T-helper 17 cell (primary cell): ENCODE measurements at regions not wholly inside any gene's neighbourhood (a gene's known extent, or its start where the extent isn't known, plus 50 kb on each side); places are given as distances from the start of the nearest gene placed in this dataset.

Source experiments
- ATAC-seq: fragments of 150-1000 bp; cut with Tn5 transposase; 2 replicates; pipeline ENCODE4 v1.10.0; 2021; ENCODE audit warnings: mild to moderate bottlenecking, moderate library complexity
- DNase-seq, 3 donors: peaks; one replicate each; pipeline versions ENCODE4 v3.0.0 to v3.0.0-alpha.2; 2020 to 2021
- H3K9me3 ChIP-seq: one replicate; pipeline ENCODE4 v1.7.0; 2013; ENCODE audit warnings: low read length, mild to moderate bottlenecking; ENCODE audit not compliant: control insufficient read depth, poor library complexity, severe bottlenecking
- H3K27ac Mint-ChIP-seq: one replicate; pipeline ENCODE4 v1.8.0; 2022; ENCODE audit warnings: mild to moderate bottlenecking, moderate library complexity, mixed read lengths
- H3K27me3 Mint-ChIP-seq: one replicate; pipeline ENCODE4 v1.8.0; 2022; ENCODE audit warnings: mixed read lengths
- H3K36me3 Mint-ChIP-seq: one replicate; pipeline ENCODE4 v1.8.0; 2022; ENCODE audit warnings: low read depth, mixed read lengths
- H3K4me1 Mint-ChIP-seq: one replicate; pipeline ENCODE4 v1.8.0; 2022; ENCODE audit warnings: mild to moderate bottlenecking, mixed read lengths
- H3K4me3 Mint-ChIP-seq: one replicate; pipeline ENCODE4 v1.8.0; 2022; ENCODE audit warnings: mild to moderate bottlenecking, moderate library complexity, mixed read lengths

DNA sequence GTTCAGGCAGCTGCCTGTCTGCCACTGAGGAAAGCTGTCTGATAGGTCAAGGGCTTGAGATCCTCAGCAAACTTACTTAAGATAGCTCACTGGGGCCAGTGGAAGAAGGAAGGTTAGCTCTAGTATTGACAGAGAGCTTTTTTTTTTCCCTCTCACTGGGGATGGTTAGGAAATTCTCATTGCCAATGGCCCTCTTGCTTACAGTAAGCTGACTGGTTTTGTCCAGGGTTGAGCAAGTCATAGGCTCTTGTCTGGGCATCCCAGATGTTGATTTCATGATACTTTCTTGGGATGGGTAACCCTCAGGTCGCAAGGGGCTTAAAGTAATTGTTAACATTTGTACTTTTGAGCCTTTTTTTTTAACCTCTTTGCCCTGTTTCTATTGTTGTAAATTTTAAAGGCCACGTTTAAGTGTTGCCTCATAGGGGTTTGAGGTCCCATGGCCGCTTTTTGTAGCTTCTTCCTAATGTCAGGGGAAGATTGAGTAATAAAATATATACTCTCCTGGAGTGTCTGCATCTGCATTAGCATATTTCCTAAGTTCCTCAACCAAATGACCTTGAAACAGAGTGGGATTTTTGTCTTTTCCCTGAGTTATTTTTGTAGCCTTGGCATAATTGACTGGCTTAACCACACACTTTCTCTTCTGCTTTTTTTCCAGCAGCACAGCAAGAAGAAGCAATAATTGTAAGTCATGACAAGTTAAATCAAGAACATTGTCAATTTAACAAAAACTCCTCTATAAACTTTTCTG, 716.0 kb downstream of the LRFN5 start:
- Mint-ChIP-seq H3K4me3 (no peak overlapping the region), H3K27ac (no peak overlapping the region), H3K36me3 (no peaks in the 10 kb centered on the region), H3K27me3 (no peaks in the 10 kb centered on the region), H3K4me1 (no peaks in the 10 kb centered on the region)
- ATAC-seq (no peak), DNase-seq (no peak)
- no peaks in the 10 kb centered on the region for H3K9me3 ChIP-seq

DNA sequence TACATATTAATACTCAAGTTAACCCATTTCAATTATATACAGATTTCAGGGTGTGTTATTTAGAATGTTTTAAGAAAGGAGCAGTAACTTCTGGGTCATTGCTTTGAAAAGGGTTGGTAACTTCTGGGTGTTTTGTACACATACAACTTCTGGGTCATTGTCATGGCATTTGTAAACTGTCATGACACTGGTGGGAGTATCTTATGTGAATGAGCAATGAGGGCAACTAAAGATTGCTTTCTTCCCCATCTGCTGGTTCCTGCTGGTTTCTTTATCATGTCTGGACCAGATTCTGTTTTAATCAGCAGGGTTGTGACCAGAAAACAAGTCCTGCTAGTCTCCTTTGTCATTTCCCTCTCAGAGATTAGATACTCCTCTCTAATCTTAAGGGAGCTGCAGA, 713.3 kb downstream of the LRFN5 start:
- no peaks in the 10 kb centered on the region for H3K9me3 ChIP-seq
- H3K36me3 Mint-ChIP-seq = no peaks in the 10 kb centered on the region
- ATAC-seq (no peak), DNase-seq (no peak)
- no peaks in the 10 kb centered on the region for H3K4me1 Mint-ChIP-seq
- H3K4me3 Mint-ChIP-seq = no peak overlapping the region
- no peaks in the 10 kb centered on the region for H3K27me3 Mint-ChIP-seq
- no peak overlapping the region for H3K27ac Mint-ChIP-seq

DNA sequence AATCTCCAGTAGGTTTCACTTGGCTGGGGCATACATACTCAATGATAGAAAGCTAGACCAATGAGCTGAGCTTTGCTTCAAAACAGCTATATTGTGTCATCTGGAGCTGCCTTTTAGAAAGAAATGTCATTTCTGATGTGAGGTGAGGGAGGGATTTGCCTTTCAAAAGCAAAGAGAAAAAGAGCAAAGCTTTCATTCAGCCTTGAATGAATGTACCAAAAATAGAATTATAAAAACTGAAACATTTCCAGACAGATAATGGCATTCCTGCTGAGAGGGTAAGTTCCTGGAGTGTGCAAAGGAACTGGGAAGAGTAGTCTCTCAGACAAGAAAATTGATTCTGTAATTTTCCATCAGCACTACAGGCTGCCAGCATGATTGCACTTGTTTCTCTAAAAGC, 710.0 kb downstream of the LRFN5 start:
- no peaks in the 10 kb centered on the region for H3K9me3 ChIP-seq
- ATAC-seq (no peak), DNase-seq (no peak)
- Mint-ChIP-seq H3K27ac (no peak overlapping the region), H3K4me1 (no peaks in the 10 kb centered on the region), H3K36me3 (no peaks in the 10 kb centered on the region), H3K4me3 (no peak overlapping the region), H3K27me3 (no peaks in the 10 kb centered on the region)

DNA sequence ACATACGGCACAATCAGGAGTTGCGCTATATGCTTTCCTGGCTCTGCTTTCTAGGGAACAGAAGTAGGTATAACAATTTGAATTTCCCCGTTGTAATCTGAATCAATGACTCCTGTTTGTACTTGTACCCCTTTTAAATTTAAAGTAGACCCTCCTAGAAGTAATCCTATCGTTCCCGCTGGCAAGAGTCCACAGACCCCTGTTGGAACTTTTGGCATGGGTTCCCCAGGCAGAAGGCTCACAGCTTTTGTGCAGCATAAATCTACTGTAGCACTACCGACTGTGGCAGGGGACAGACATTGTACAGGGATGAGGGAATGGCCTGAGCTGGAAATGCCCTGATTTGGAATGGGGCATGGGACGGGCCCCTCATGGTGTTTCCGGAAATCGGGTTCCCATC, 705.2 kb downstream of the LRFN5 start:
- no peak overlapping the region for H3K4me3 Mint-ChIP-seq
- DNase-seq (no peak), ATAC-seq (no peak)
- H3K9me3 ChIP-seq = no peaks in the 10 kb centered on the region
- H3K27ac Mint-ChIP-seq = no peak overlapping the region
- H3K36me3 Mint-ChIP-seq = no peaks in the 10 kb centered on the region
- no peaks in the 10 kb centered on the region for H3K27me3 Mint-ChIP-seq
- H3K4me1 Mint-ChIP-seq = no peaks in the 10 kb centered on the region

DNA sequence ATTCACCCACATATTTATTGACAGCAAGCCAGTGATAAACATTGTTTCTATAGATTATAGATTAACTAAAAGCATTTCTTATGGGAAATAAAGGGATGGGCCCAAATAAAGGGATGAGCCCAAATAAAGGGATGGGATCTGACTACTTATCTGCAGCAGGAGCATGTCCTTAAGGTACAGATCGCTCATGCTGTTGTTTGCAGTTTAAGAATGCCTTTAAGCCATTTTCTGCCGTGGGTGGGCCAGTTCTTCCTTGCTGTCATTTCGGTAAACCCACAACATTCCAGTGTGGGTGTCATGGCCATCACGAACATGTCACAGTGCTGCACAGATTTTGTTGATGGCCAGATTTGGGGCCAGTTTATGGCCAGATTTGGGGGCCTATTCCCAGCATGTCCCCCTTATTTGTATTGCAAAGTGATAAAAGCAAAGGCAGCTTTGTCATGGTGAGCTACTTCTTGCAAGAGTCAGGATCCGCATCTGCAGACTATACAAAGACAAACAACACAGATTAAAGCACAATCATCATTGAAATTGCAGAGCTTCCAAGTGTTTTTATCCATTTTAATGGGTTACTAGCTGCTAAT, 700.7 kb downstream of the LRFN5 start:
- H3K27me3 Mint-ChIP-seq = no peaks in the 10 kb centered on the region
- ATAC-seq = no peak
- no peaks in the 10 kb centered on the region for H3K36me3 Mint-ChIP-seq

DNA sequence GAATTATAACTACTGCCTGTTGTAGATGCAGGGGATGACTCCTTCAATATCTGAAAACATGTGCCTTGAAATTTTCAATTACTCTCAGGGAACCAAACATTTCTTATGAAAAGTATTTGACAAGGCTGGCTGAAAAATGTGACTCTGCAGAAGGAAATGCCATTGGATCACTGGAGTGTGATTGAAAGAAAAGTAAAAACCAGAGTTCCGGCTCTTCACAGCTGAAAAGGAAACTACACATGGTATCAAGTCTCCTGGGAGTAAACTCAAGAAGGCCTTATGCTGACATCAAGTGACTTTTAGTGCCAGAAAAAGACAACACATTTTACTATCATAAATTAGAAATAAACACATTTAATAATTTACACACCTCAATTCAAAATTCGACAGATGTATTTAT, 693.0 kb downstream of the LRFN5 start:
- Mint-ChIP-seq H3K36me3 (no peaks in the 10 kb centered on the region), H3K27me3 (no peaks in the 10 kb centered on the region), H3K27ac (no peak overlapping the region), H3K4me3 (no peak overlapping the region), H3K4me1 (no peaks in the 10 kb centered on the region)
- no peaks in the 10 kb centered on the region for H3K9me3 ChIP-seq
- DNase-seq = no peak
- ATAC-seq = peak; percentile 48

More for the DNA sequence above, 700.7 kb downstream of the LRFN5 start:
- no peaks in the 10 kb centered on the region for H3K4me1 Mint-ChIP-seq
- H3K9me3 ChIP-seq = no peaks in the 10 kb centered on the region
- no peak overlapping the region for H3K27ac Mint-ChIP-seq
- H3K4me3 Mint-ChIP-seq = no peak overlapping the region
- no peak for DNase-seq

DNA sequence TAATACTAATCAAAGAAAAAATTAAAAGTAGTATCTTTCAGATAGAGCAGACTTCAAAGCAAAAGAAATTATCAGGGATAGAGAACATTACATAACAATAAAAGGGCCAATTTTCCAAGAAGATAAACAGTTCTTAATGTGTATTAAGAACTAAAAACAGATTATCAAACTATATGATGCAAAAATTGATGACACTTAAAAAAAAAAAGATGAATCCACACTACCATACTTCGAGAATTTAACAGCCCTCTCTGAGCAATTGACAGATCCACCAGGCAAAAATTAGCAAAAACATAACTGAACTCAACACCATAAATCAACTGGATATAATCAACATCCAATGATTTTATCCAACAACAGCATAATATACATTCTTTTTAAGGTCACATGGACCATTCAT, 686.5 kb downstream of the LRFN5 start:
- no peaks in the 10 kb centered on the region for H3K9me3 ChIP-seq
- H3K36me3 Mint-ChIP-seq = no peaks in the 10 kb centered on the region
- H3K27ac Mint-ChIP-seq = no peak overlapping the region
- H3K4me3 Mint-ChIP-seq = no peak overlapping the region
- DNase-seq = no peak
- ATAC-seq = no peak
- H3K4me1 Mint-ChIP-seq = no peaks in the 10 kb centered on the region
- no peaks in the 10 kb centered on the region for H3K27me3 Mint-ChIP-seq

DNA sequence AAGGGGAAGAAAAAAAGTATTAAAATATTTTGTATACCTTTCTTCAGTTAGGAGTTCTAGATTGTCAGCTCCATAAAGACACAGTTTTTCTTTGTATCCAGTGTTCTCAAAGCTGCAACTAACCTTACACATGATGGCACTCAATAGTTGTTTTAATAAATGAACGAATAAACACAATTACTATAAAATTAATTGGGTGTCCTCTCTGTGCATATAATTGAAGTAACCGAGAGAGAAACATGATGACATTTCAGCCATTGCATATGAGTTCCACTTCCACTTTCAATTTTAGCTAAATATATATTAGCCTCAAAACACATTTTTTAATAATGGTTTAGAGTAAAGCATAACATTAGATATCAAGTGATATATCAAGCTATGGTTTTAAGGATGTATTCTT, 671.2 kb downstream of the LRFN5 start:
- no peak overlapping the region for H3K27ac Mint-ChIP-seq
- H3K4me3 Mint-ChIP-seq = no peak overlapping the region
- H3K4me1 Mint-ChIP-seq = no peaks in the 10 kb centered on the region
- H3K9me3 ChIP-seq = no peaks in the 10 kb centered on the region
- H3K36me3 Mint-ChIP-seq = no peaks in the 10 kb centered on the region
- ATAC-seq (no peak), DNase-seq (no peak)
- no peaks in the 10 kb centered on the region for H3K27me3 Mint-ChIP-seq

DNA sequence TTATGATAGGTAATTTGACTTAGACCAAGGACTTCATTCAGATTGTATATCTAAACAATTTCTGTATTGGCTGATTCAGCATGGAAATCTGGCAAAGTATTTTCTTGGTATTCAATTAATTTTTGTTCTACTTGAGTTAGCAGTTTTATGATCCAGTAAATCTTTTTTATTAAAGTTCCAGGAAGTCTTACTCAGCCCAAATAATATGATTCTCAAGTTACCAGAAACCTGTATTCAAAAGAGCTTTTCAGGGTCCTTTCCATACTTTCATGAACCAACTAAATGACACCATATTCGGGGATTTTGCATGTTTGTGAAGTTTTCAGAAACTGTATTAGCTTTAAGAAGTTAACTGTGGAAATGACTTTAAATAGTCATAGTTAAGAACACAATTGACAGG, 662.6 kb downstream of the LRFN5 start:
- H3K27me3 Mint-ChIP-seq = no peaks in the 10 kb centered on the region
- no peak overlapping the region for H3K27ac Mint-ChIP-seq
- no peaks in the 10 kb centered on the region for H3K36me3 Mint-ChIP-seq
- no peak overlapping the region for H3K4me3 Mint-ChIP-seq
- H3K4me1 Mint-ChIP-seq = no peaks in the 10 kb centered on the region
- ATAC-seq = no peak
- no peaks in the 10 kb centered on the region for H3K9me3 ChIP-seq
- no peak for DNase-seq

DNA sequence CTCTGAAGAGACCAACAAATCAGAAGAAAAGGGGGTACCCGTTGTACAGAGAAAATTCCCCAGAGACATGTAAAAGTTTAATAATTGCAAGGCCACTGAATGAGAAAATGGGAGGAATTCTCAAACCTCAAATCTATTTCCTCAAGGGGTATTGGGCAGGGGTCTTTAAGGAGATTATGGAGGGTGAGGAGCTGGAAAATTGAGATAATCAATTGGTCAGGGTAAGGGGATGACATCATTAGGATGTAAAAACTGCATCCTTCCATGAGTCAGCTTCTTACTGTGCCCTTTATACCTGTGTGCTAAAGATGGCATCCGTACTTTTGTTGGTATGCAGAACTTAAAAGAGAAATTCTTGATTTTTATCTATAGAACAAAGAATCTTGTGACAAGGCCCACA, 641.5 kb downstream of the LRFN5 start:
- no peak for ATAC-seq
- Mint-ChIP-seq H3K27ac (no peak overlapping the region), H3K4me3 (no peak overlapping the region), H3K27me3 (no peaks in the 10 kb centered on the region), H3K4me1 (no peaks in the 10 kb centered on the region), H3K36me3 (no peaks in the 10 kb centered on the region)
- DNase-seq = no peak
- no peaks in the 10 kb centered on the region for H3K9me3 ChIP-seq

DNA sequence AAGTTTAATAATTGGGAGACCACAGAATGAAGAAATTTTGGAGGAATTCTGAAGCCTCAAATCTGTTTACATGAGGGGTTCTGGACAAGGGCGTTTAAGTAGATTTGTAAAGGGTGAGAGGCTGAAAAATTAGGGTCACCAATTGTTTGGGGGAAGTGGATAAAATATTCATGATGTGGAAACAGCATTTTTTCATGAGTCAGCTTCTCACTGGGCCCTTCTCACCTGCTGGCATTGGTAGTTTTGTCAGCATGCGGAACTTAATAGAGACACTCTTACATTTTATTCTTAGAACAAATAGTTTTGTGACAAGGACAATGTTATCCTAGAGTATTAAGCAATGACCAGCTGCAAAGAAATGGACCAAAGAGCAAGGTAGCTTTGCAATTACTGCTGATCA, 634.4 kb downstream of the LRFN5 start:
- ATAC-seq = no peak

DNA sequence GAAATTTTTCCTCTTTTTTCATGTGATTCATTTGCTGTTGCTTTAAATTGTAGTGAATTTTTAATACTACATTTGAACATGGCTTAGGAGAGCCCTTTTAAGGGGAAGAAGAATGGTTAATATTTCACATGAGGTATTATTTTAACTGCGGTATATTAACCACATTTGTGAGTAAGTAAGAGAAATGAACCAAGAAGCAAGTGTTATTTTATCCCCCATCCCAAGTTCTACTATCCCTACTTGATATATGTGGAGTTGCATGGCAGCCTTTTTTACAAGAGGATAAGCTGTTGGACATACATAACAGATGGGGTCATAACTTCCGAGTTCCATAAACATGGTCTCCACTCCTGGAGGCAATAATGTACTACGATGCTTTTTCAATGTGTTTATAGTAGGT, 623.3 kb downstream of the LRFN5 start:
- H3K27me3 Mint-ChIP-seq = no peaks in the 10 kb centered on the region
- H3K36me3 Mint-ChIP-seq = no peaks in the 10 kb centered on the region
- no peak overlapping the region for H3K27ac Mint-ChIP-seq
- H3K4me1 Mint-ChIP-seq = no peaks in the 10 kb centered on the region
- no peak for DNase-seq
- ATAC-seq = no peak
- H3K9me3 ChIP-seq = no peaks in the 10 kb centered on the region
- no peak overlapping the region for H3K4me3 Mint-ChIP-seq

More for the DNA sequence above, 634.4 kb downstream of the LRFN5 start:
- no peak for DNase-seq
- no peaks in the 10 kb centered on the region for H3K9me3 ChIP-seq
- H3K36me3 Mint-ChIP-seq = no peaks in the 10 kb centered on the region
- H3K4me3 Mint-ChIP-seq = no peak overlapping the region
- no peaks in the 10 kb centered on the region for H3K4me1 Mint-ChIP-seq
- H3K27me3 Mint-ChIP-seq = no peaks in the 10 kb centered on the region
- H3K27ac Mint-ChIP-seq = no peak overlapping the region

DNA sequence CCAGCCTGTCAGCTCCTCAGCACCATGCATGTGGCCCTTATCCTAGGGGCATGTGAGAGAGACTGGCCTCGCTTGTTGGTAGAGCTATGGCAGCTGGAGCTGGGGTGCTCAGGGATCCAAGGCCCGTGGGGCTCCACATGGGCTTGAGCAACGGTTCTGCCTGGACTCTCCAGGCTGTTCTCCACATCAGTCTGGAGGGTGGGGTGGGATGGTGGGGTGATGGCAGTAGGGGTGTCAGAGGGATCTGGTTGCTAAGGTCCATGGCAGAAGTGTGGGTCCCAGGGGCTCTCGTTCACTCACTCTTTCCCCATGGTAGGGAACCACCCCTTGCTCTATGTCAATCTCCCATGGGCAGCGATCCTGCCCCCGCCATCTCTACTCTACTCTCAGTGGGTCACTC, 622.6 kb downstream of the LRFN5 start:
- no peaks in the 10 kb centered on the region for H3K36me3 Mint-ChIP-seq
- H3K27ac Mint-ChIP-seq = no peak overlapping the region
- H3K27me3 Mint-ChIP-seq = no peaks in the 10 kb centered on the region
- no peaks in the 10 kb centered on the region for H3K4me1 Mint-ChIP-seq
- H3K4me3 Mint-ChIP-seq = no peak overlapping the region
- no peaks in the 10 kb centered on the region for H3K9me3 ChIP-seq
- no peak for DNase-seq
- no peak for ATAC-seq

DNA sequence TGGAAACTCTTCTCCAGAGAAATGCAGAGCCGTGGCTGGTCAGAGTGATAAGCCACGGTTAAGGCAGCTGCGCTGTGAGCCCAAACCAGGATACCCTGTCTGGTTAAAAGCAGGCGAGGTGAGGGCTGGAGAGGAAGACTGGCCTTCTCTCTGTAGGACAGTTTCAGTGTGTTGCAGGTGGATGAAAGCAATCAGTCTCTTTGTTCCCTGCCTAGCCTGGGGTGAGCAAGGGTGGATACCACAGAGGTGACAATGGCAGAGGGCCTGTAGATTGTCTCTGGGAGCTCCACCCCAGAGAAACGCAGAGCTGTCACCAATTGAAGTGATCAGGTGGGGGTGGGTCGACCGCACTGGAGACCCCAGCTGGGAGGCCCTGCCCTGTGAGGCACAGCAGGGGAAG, 621.9 kb downstream of the LRFN5 start:
- Mint-ChIP-seq H3K27me3 (no peaks in the 10 kb centered on the region), H3K4me1 (no peaks in the 10 kb centered on the region), H3K27ac (no peak overlapping the region), H3K4me3 (no peak overlapping the region), H3K36me3 (no peaks in the 10 kb centered on the region)
- DNase-seq = no peak
- H3K9me3 ChIP-seq = no peaks in the 10 kb centered on the region
- ATAC-seq = no peak
